Heart right ventricle (tissue), 16 donors: ENCODE measurements at regions not wholly inside any gene's neighbourhood (a gene's known extent, or its start where the extent isn't known, plus 50 kb on each side); places are given as distances from the start of the nearest gene placed in this dataset.

Experiments
- ATAC-seq, 8 donors: fragments of 200-7000 bp; cut with Tn5 transposase; one replicate each; pipeline ENCODE4 v1.9.1; 2020; ENCODE audit warnings: mild to moderate bottlenecking in 8 of 8, moderate library complexity in 8 of 8, moderate number of reproducible peaks in 1 of 8
- DNase-seq, 2 donors: peaks; one replicate each; pipeline ENCODE4 v3.0.0-alpha.2; 2020
- H3K27ac ChIP-seq, 10 donors: fragments of 200-600 bp; sonication (generic) in 2 of 10; one replicate each; pipeline versions ENCODE4 v1.5.0 to v1.8.0; 2020 to 2022; ENCODE audit warnings: mild to moderate bottlenecking in 3 of 10
- H3K27me3 ChIP-seq, 7 donors: fragments of 200-600 bp; one replicate each; pipeline ENCODE4 v1.8.0; 2021 to 2022; ENCODE audit warnings: mild to moderate bottlenecking in 2 of 7
- H3K36me3 ChIP-seq, 9 donors: fragments of 200-600 bp; sonication (generic) in 1 of 9; one replicate each; pipeline versions ENCODE4 v1.5.0 to v1.8.0; 2020 to 2022; ENCODE audit warnings: mild to moderate bottlenecking in 2 of 9
- H3K4me1 ChIP-seq, 9 donors: fragments of 200-600 bp; sonication (generic) in 1 of 9; one replicate each; pipeline versions ENCODE4 v1.5.0 to v1.8.0; 2020 to 2022; ENCODE audit warnings: mild to moderate bottlenecking in 4 of 9
- H3K4me3 ChIP-seq, 10 donors: fragments of 200-600 bp; sonication (generic) in 2 of 10; one replicate each; pipeline versions ENCODE4 v1.5.0 to v1.8.0; 2020 to 2022; ENCODE audit warnings: mild to moderate bottlenecking in 7 of 10, moderate library complexity in 2 of 10
- H3K9me3 ChIP-seq, 11 donors: fragments of 200-600 bp in 10 of 11; sonication (generic) in 2 of 11; one replicate each; pipeline versions ENCODE4 v1.5.0 to v1.8.0; 2013 to 2022; ENCODE audit warnings: mild to moderate bottlenecking in 2 of 11, control low read depth in 1 of 11, moderate library complexity in 1 of 11
- WGBS, 2 donors: extraction: QIAGEN DNeasy Blood & Tissue Kit; methylation state at CpG; one replicate each; pipeline ENCODE4 v1.1.7; 2013; ENCODE audit warnings: inconsistent platforms in 1 of 2; 5-methylcytosine and 5-hydroxymethylcytosine counted together
- intact Hi-C, 10 donors: fragments of 100-400 bp; cut with DNase I; formaldehyde crosslinking; loops; one replicate each; pipeline versions ENCODE4 v1.11.1 to v1.14.2; 2022
- TF ChIP-seq, protein P1 (sequence below), 9 donors: fragments of 200-600 bp; sonication (generic) in 2 of 9; IDR thresholded peaks; one replicate each; pipeline versions ENCODE4 v1.5.0 to v1.8.0; 2021 to 2022; ENCODE audit warnings: antibody characterized with exemption in 9 of 9, mild to moderate bottlenecking in 5 of 9, moderate library complexity in 1 of 9
- donor health status: Arrhythmogenic right ventricular cardiomyopathy.
- donor health status: ischemic (EF 13 %, LVEDD 7.1; RV severe dilation, severe dysfunction).
- donor health status: healthy with polysubstance abuse.
- donor health status: DM: no; HTN: yes; CAD: no.
- donor health status: DM: no; HTN: no; CAD: no.
- donor health status: ischemic (EF 25% LVEDD 6.9; RV normal size, moderate dysfunction).
- donor health status: ischemic (EF 25% LVEDD 5.7; RV mildly dilated, moderate dysfunction).
- donor health status: healthy.
- donor health status: DM: yes; HTN: yes; CAD: no.
- donor health status: Ischemic cardiomyopathy.
- donor health status: ischemic (EF 35%, LVEDD 5.7; RV mildly dilated, moderate dysfunction).
- donor health status: nonischemic (EF 11% LVEDD 7.7; RV severe dilation, severe dysfunction).
- donor health status: DM: yes; HTN: yes; CAD: no.
- donor health status: PGD.
- donor health status: ischemic (EF 29% LVEDD 5.4; RV normal size, mild dysfunction).
- donor health status: nonischemic (EF 23%, LVEDD 6.1; RV moderate dilation, normal function).

- H3K9me3 ChIP-seq: no peaks in the 10 kb centered on the region
- intact Hi-C loops: no loop called here
- no peaks in the 10 kb centered on the region for H3K4me1 ChIP-seq
- H3K4me3 ChIP-seq: no peak overlapping the region
- TF ChIP-seq, protein P1, sequence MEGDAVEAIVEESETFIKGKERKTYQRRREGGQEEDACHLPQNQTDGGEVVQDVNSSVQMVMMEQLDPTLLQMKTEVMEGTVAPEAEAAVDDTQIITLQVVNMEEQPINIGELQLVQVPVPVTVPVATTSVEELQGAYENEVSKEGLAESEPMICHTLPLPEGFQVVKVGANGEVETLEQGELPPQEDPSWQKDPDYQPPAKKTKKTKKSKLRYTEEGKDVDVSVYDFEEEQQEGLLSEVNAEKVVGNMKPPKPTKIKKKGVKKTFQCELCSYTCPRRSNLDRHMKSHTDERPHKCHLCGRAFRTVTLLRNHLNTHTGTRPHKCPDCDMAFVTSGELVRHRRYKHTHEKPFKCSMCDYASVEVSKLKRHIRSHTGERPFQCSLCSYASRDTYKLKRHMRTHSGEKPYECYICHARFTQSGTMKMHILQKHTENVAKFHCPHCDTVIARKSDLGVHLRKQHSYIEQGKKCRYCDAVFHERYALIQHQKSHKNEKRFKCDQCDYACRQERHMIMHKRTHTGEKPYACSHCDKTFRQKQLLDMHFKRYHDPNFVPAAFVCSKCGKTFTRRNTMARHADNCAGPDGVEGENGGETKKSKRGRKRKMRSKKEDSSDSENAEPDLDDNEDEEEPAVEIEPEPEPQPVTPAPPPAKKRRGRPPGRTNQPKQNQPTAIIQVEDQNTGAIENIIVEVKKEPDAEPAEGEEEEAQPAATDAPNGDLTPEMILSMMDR (IDR thresholded peaks at IDR 0.05): no peak
- 32 to 43% methylated on average over 3 of the region's 3 CpGs for WGBS, 2 donors
- H3K36me3 ChIP-seq: no peaks in the 10 kb centered on the region
- no peaks in the 10 kb centered on the region for H3K27me3 ChIP-seq
- ATAC-seq: no peak
- H3K27ac ChIP-seq: no peak overlapping the region
- DNase-seq: no peak
Measured at GRCh38 chr3:148217317-148217716, 480.4 kb upstream of the AGTR1 start.

GRCh38 chr3:148218222-148218621, 479.5 kb upstream of the AGTR1 start:
- DNase-seq (no peak), ATAC-seq (no peak)
- H3K27ac ChIP-seq: no peak overlapping the region
- TF ChIP-seq, protein P1 (IDR thresholded peaks at IDR 0.05): no peak
- no peak overlapping the region for H3K4me3 ChIP-seq
- no peaks in the 10 kb centered on the region for H3K36me3 ChIP-seq
- H3K9me3 ChIP-seq: no peaks in the 10 kb centered on the region
- H3K4me1 ChIP-seq: no peaks in the 10 kb centered on the region
- WGBS, 2 donors: 53 to 61% methylated on average over 3 of the region's 3 CpGs
- no peaks in the 10 kb centered on the region for H3K27me3 ChIP-seq
- intact Hi-C loops: no loop called here

DNA sequence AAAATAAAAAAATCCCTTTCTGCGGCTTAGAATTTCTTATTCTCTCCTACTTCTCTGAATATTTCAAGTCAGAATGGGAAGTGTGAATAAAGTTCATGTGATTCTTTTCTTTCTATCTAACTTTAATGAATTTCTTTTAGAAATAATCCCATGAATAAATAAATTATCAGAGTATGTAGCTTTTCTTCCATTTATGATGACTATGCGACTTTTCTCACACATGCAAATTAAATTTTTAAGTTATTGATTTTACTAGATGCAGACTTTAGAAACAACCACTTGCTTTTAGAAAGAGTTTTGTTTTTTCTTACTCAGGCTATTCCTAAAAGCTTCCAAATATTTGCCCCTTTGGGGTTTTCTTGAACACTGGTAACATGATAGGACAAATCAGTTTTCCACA, 477.7 kb upstream of the AGTR1 start:
- H3K4me1 ChIP-seq: no peaks in the 10 kb centered on the region
- no peaks in the 10 kb centered on the region for H3K9me3 ChIP-seq
- H3K4me3 ChIP-seq: no peak overlapping the region
- ATAC-seq (no peak), DNase-seq (no peak)
- no peaks in the 10 kb centered on the region for H3K27me3 ChIP-seq
- no peaks in the 10 kb centered on the region for H3K36me3 ChIP-seq
- intact Hi-C loops: no loop called here
- 94 to 96% methylated on average over 2 of the region's 2 CpGs for WGBS, 2 donors
- no peak overlapping the region for H3K27ac ChIP-seq
- TF ChIP-seq, protein P1 (IDR thresholded peaks at IDR 0.05): no peak

DNA sequence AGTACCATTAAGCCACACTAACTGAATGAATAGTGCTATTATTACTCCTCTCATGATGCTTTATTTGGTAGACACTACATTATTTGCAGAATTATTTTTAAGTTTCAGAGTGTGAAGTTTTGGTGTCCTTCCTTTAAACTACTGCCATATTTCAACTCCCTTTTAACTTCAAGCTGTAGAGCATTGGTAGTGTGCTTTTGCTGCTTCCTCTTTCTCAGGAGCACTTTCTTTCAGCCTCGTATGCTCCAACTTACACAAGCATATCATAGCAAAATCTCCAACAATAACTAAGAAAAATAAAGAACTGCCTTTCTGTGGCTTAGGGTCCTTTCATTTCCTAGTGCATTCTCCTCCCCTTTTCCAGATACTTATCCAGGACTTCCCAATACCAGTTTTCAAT, 476.4 kb upstream of the AGTR1 start:
- intact Hi-C loops: no loop called here
- no peaks in the 10 kb centered on the region for H3K36me3 ChIP-seq
- no peak overlapping the region for H3K27ac ChIP-seq
- no peaks in the 10 kb centered on the region for H3K9me3 ChIP-seq
- H3K27me3 ChIP-seq: no peaks in the 10 kb centered on the region
- DNase-seq (no peak), ATAC-seq (no peak)
- H3K4me1 ChIP-seq: no peaks in the 10 kb centered on the region
- TF ChIP-seq, protein P1 (IDR thresholded peaks at IDR 0.05): no peak
- H3K4me3 ChIP-seq: no peak overlapping the region
- whole genome bisulfite sequencing, 2 donors: 54 to 62% methylated on average over 1 of the region's 1 CpG

- Histone ChIP-seq H3K36me3 (no peaks in the 10 kb centered on the region), H3K4me1 (no peaks in the 10 kb centered on the region), H3K27me3 (no peaks in the 10 kb centered on the region), H3K4me3 (no peak overlapping the region), H3K9me3 (no peaks in the 10 kb centered on the region), H3K27ac (no peak overlapping the region)
- ATAC-seq: no peak
- no peak for DNase-seq
- WGBS, 2 donors: 67 to 70% methylated on average over 2 of the region's 2 CpGs
- TF ChIP-seq, protein P1 (IDR thresholded peaks at IDR 0.05): no peak
- intact Hi-C loops: no loop called here
Measured at GRCh38 chr3:148223266-148223665, 474.4 kb upstream of the AGTR1 start.
